HEK293 (cell line): ENCODE measurements at regions not wholly inside any gene's neighbourhood (a gene's known extent, or its start where the extent isn't known, plus 50 kb on each side); places are given as distances from the start of the nearest gene placed in this dataset.

Experiments used
- CTCF ChIA-PET: fragments of 350-600 bp; formaldehyde crosslinking; extraction: SDS; loops from one replicate; lab custom pipeline; 2021; ENCODE audit warnings: antibody characterized with exemption; lab: Yijun Ruan, JAX
- POLR2A ChIA-PET: fragments of 300-600 bp; formaldehyde crosslinking; extraction: SDS; loops from one replicate; lab custom pipeline; 2020; ENCODE audit warnings: antibody characterized with exemption, inconsistent platforms; lab: Yijun Ruan, JAX
- H3K27ac ChIP-seq: fragments of 200-500 bp; sonication (Bioruptor generic); 2 replicates; pipeline ENCODE4 v1.5.1; 2014; ENCODE audit warnings: low read depth, low read length, control low read depth, inconsistent platforms; ENCODE audit errors: extremely low read depth
- H3K36me3 ChIP-seq, 2 experiments: fragments of 200-500 bp in 1 of 2; sonication (Bioruptor generic) in 1 of 2; 1 replicate in 1 of 2; 2 replicates in 1 of 2; pipeline ENCODE4 v1.5.1; 2014 to 2017; ENCODE audit warnings: inconsistent platforms in 2 of 2, low read length in 2 of 2; ENCODE audit not compliant: control insufficient read depth in 2 of 2, insufficient read depth in 1 of 2
- H3K4me1 ChIP-seq: fragments of 200-500 bp; sonication (Bioruptor generic); 2 replicates; pipeline ENCODE4 v1.5.1; 2014; ENCODE audit warnings: mild to moderate bottlenecking, low read length, inconsistent platforms; ENCODE audit not compliant: control insufficient read depth, insufficient read depth
- H3K4me3 ChIP-seq: 2 replicates; pipeline ENCODE4 v1.5.1; 2011; ENCODE audit warnings: low read depth, mild to moderate bottlenecking, control low read depth, low read length, moderate library complexity
- H3K9me3 ChIP-seq: fragments of 200-500 bp; sonication (Bioruptor generic); 2 replicates; pipeline ENCODE4 v1.5.1; 2014; ENCODE audit warnings: low read depth, low read length, inconsistent platforms; ENCODE audit not compliant: control insufficient read depth, insufficient read depth
- OSR2 ChIP-seq: fragments of 450-650 bp; formaldehyde crosslinking; IDR thresholded peaks from 2 replicates; pipeline ENCODE4 v1.5.1; 2016; ENCODE audit warnings: missing biosample characterization, missing genetic modification characterization
- RBAK ChIP-seq: fragments of 450-650 bp; formaldehyde crosslinking; IDR thresholded peaks from 2 replicates; pipeline ENCODE4 v1.5.1; 2016; ENCODE audit warnings: missing biosample characterization, missing genetic modification characterization
- SCRT1 ChIP-seq: fragments of 450-650 bp; formaldehyde crosslinking; IDR thresholded peaks from 2 replicates; pipeline ENCODE4 v1.5.1; 2016; ENCODE audit warnings: missing biosample characterization, missing genetic modification characterization, borderline replicate concordance
- ZNF174 ChIP-seq: fragments of 450-650 bp; formaldehyde crosslinking; IDR thresholded peaks from 2 replicates; pipeline ENCODE4 v1.5.0; 2017; ENCODE audit warnings: missing biosample characterization, mild to moderate bottlenecking, missing genetic modification characterization
- ZNF274 ChIP-seq, 2 experiments: fragments of 200-500 bp in 1 of 2; fragments of 450-650 bp in 1 of 2; sonication (Bioruptor generic) in 1 of 2; formaldehyde crosslinking in 1 of 2; IDR thresholded peaks; 2 replicates each; pipeline versions ENCODE4 v1.5.1 to v1.6.1; 2014 to 2016; ENCODE audit warnings: borderline replicate concordance in 1 of 2, inconsistent platforms in 1 of 2, low read length in 1 of 2, missing biosample characterization in 1 of 2, missing genetic modification characterization in 1 of 2
- ZNF416 ChIP-seq: fragments of 450-650 bp; formaldehyde crosslinking; IDR thresholded peaks from 2 replicates; pipeline ENCODE4 v1.5.1; 2016; ENCODE audit warnings: missing biosample characterization, missing genetic modification characterization
- ZNF433 ChIP-seq: fragments of 450-650 bp; formaldehyde crosslinking; IDR thresholded peaks from 2 replicates; pipeline ENCODE4 v1.5.1; 2016; ENCODE audit warnings: missing biosample characterization, missing genetic modification characterization, low read depth
- ZNF48 ChIP-seq: fragments of 450-650 bp; formaldehyde crosslinking; IDR thresholded peaks from 2 replicates; pipeline ENCODE4 v1.5.1; 2016; ENCODE audit warnings: missing biosample characterization, missing genetic modification characterization
- ZNF521 ChIP-seq: fragments of 450-650 bp; formaldehyde crosslinking; IDR thresholded peaks from 2 replicates; pipeline ENCODE4 v1.5.1; 2017; ENCODE audit warnings: missing biosample characterization, mild to moderate bottlenecking, missing genetic modification characterization
- ZNF555 ChIP-seq: fragments of 450-650 bp; formaldehyde crosslinking; conservative IDR thresholded peaks from 2 replicates; pipeline ENCODE4 v1.5.1; 2017; ENCODE audit warnings: missing biosample characterization, mild to moderate bottlenecking, missing genetic modification characterization, inconsistent platforms
- ZNF571 ChIP-seq: fragments of 450-650 bp; formaldehyde crosslinking; IDR thresholded peaks from 2 replicates; pipeline ENCODE4 v1.5.0; 2017; ENCODE audit warnings: missing biosample characterization, missing genetic modification characterization
- ZNF629 ChIP-seq: fragments of 450-650 bp; formaldehyde crosslinking; IDR thresholded peaks from 2 replicates; pipeline ENCODE4 v1.5.1; 2017; ENCODE audit warnings: missing biosample characterization, missing genetic modification characterization
- ZNF707 ChIP-seq: fragments of 450-650 bp; formaldehyde crosslinking; IDR thresholded peaks from 2 replicates; pipeline ENCODE4 v1.5.1; 2016; ENCODE audit warnings: missing biosample characterization, missing genetic modification characterization
- ZNF837 ChIP-seq: fragments of 450-650 bp; formaldehyde crosslinking; IDR thresholded peaks from 2 replicates; pipeline ENCODE4 v1.5.1; 2016; ENCODE audit warnings: missing biosample characterization, missing genetic modification characterization
- TF ChIP-seq, protein P1 (sequence below): fragments of 450-650 bp; formaldehyde crosslinking; IDR thresholded peaks from 2 replicates; pipeline ENCODE4 v1.5.1; 2016; ENCODE audit warnings: missing biosample characterization, missing genetic modification characterization, borderline replicate concordance
- TF ChIP-seq, protein P2 (sequence below): fragments of 450-650 bp; formaldehyde crosslinking; IDR thresholded peaks from 2 replicates; pipeline ENCODE4 v1.5.1; 2016; ENCODE audit warnings: missing biosample characterization, missing genetic modification characterization
- TF ChIP-seq, protein P3 (sequence below): IDR thresholded peaks from 2 replicates; pipeline ENCODE4 v1.6.1; 2011; ENCODE audit warnings: mild to moderate bottlenecking, low read depth, low read length, borderline replicate concordance
- TF ChIP-seq, protein P4 (sequence below): fragments of 450-650 bp; formaldehyde crosslinking; IDR thresholded peaks from 2 replicates; pipeline ENCODE4 v1.5.1; 2017; ENCODE audit warnings: missing biosample characterization, missing genetic modification characterization

DNA sequence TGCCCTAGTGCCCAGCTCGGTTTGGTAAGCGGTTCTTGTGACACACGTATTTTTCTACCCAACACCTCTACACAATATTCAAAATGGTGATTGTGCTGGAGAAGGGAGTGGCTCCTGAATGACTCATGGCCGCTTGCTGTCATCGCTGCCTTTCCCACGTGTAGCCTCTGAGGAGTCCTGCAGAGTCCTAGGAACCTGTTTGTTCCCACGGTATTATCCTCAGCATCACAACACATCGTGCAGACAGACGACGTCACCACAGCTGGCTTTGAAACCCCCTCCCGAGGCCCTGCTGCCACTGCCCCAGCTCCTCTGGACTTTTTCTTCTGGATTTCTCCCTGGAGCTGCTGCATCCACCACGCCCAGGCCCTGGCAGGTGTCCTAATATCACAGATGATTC is 353.5 kb downstream of the SMOC2 start (continued):
- TF ChIP-seq, protein P1, sequence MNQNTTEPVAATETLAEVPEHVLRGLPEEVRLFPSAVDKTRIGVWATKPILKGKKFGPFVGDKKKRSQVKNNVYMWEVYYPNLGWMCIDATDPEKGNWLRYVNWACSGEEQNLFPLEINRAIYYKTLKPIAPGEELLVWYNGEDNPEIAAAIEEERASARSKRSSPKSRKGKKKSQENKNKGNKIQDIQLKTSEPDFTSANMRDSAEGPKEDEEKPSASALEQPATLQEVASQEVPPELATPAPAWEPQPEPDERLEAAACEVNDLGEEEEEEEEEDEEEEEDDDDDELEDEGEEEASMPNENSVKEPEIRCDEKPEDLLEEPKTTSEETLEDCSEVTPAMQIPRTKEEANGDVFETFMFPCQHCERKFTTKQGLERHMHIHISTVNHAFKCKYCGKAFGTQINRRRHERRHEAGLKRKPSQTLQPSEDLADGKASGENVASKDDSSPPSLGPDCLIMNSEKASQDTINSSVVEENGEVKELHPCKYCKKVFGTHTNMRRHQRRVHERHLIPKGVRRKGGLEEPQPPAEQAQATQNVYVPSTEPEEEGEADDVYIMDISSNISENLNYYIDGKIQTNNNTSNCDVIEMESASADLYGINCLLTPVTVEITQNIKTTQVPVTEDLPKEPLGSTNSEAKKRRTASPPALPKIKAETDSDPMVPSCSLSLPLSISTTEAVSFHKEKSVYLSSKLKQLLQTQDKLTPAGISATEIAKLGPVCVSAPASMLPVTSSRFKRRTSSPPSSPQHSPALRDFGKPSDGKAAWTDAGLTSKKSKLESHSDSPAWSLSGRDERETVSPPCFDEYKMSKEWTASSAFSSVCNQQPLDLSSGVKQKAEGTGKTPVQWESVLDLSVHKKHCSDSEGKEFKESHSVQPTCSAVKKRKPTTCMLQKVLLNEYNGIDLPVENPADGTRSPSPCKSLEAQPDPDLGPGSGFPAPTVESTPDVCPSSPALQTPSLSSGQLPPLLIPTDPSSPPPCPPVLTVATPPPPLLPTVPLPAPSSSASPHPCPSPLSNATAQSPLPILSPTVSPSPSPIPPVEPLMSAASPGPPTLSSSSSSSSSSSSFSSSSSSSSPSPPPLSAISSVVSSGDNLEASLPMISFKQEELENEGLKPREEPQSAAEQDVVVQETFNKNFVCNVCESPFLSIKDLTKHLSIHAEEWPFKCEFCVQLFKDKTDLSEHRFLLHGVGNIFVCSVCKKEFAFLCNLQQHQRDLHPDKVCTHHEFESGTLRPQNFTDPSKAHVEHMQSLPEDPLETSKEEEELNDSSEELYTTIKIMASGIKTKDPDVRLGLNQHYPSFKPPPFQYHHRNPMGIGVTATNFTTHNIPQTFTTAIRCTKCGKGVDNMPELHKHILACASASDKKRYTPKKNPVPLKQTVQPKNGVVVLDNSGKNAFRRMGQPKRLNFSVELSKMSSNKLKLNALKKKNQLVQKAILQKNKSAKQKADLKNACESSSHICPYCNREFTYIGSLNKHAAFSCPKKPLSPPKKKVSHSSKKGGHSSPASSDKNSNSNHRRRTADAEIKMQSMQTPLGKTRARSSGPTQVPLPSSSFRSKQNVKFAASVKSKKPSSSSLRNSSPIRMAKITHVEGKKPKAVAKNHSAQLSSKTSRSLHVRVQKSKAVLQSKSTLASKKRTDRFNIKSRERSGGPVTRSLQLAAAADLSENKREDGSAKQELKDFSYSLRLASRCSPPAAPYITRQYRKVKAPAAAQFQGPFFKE (tag by site-specific recombination): no peak
- TF ChIP-seq OSR2 (tag by site-specific recombination): no peak
- no peak for TF ChIP-seq ZNF433 (tag by site-specific recombination)
- TF ChIP-seq ZNF707 (tag by site-specific recombination): no peak
- no peak for TF ChIP-seq ZNF837

DNA sequence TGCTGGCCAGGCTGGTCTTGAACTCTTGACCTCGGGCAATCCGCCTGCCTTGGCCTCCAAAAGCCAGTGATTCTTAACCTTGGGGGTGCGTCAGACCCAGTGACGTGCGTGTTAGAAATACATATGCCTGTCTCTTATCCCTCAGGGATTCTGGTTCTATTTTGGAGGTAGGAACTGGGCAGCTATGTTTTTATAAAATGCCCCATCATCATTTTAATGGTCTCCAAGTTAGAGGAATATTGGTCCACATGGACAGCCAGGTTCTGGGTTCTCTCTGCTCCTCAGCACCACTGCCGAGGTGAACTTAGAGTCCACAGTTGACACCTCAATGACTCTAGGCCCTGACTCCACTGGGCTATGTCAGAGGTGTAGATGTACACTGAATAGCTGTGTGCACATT is 352.7 kb downstream of the SMOC2 start:
- ChIA-PET CTCF (no interaction called here), POLR2A (no interaction called here)
- H3K4me1 ChIP-seq: no peaks in the 10 kb centered on the region
- no peaks in the 10 kb centered on the region for H3K9me3 ChIP-seq
- TF ChIP-seq ZNF174 (tag by site-specific recombination) (no peak), ZNF416 (tag by site-specific recombination) (no peak), ZNF521 (tag by site-specific recombination) (no peak), SCRT1 (tag by site-specific recombination) (no peak), ZNF629 (tag by site-specific recombination) (no peak), ZNF555 (no peak), ZNF274 (IDR thresholded peaks at IDR 0.05; ENCODE audit: low read length) (no peak), ZNF274 (tag by site-specific recombination; IDR thresholded peaks at IDR 0.05; ENCODE audit: borderline replicate concordance) (no peak), ZNF571 (no peak), ZNF48 (tag by site-specific recombination) (no peak), RBAK (no peak)
- TF ChIP-seq, protein P2, sequence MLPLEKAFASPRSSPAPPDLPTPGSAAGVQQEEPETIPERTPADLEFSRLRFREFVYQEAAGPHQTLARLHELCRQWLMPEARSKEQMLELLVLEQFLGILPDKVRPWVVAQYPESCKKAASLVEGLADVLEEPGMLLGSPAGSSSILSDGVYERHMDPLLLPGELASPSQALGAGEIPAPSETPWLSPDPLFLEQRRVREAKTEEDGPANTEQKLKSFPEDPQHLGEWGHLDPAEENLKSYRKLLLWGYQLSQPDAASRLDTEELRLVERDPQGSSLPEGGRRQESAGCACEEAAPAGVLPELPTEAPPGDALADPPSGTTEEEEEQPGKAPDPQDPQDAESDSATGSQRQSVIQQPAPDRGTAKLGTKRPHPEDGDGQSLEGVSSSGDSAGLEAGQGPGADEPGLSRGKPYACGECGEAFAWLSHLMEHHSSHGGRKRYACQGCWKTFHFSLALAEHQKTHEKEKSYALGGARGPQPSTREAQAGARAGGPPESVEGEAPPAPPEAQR (tag by site-specific recombination): no peak
- TF ChIP-seq, protein P3, sequence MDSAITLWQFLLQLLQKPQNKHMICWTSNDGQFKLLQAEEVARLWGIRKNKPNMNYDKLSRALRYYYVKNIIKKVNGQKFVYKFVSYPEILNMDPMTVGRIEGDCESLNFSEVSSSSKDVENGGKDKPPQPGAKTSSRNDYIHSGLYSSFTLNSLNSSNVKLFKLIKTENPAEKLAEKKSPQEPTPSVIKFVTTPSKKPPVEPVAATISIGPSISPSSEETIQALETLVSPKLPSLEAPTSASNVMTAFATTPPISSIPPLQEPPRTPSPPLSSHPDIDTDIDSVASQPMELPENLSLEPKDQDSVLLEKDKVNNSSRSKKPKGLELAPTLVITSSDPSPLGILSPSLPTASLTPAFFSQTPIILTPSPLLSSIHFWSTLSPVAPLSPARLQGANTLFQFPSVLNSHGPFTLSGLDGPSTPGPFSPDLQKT: no peak
- TF ChIP-seq, protein P4, sequence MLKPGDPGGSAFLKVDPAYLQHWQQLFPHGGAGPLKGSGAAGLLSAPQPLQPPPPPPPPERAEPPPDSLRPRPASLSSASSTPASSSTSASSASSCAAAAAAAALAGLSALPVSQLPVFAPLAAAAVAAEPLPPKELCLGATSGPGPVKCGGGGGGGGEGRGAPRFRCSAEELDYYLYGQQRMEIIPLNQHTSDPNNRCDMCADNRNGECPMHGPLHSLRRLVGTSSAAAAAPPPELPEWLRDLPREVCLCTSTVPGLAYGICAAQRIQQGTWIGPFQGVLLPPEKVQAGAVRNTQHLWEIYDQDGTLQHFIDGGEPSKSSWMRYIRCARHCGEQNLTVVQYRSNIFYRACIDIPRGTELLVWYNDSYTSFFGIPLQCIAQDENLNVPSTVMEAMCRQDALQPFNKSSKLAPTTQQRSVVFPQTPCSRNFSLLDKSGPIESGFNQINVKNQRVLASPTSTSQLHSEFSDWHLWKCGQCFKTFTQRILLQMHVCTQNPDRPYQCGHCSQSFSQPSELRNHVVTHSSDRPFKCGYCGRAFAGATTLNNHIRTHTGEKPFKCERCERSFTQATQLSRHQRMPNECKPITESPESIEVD (tag by site-specific recombination): no peak
- no peak overlapping the region for H3K27ac ChIP-seq
- no peak overlapping the region for H3K4me3 ChIP-seq
- H3K36me3 ChIP-seq: no peaks in the 10 kb centered on the region
